SKM-1 (cell line): ENCODE measurements at regions not wholly inside any gene's neighbourhood (a gene's known extent, or its start where the extent isn't known, plus 50 kb on each side); places are given as distances from the start of the nearest gene placed in this dataset.

Experiments
- DNase-seq: peaks from one replicate; lab custom pipeline; 2025; ENCODE audit not compliant: unreplicated experiment; lab: John Stamatoyannopoulos, UW

GRCh38 chr13:47632311-47632710 lies 368.8 kb downstream of the SUCLA2 start:
- DNase-seq = no peak

- no peak for DNase-seq
Observed at GRCh38 chr13:47628666-47629065, 372.4 kb downstream of the SUCLA2 start.

GRCh38 chr13:47623862-47624261 lies 377.2 kb downstream of the SUCLA2 start:
- no peak for DNase-seq

GRCh38 chr13:47621931-47622330 lies 379.1 kb downstream of the SUCLA2 start:
- no peak for DNase-seq

GRCh38 chr13:47611664-47612288 lies 389.3 kb downstream of the SUCLA2 start:
- DNase-seq = no peak

- DNase-seq = no peak
Observed at GRCh38 chr13:47610687-47611086, 390.4 kb downstream of the SUCLA2 start.

GRCh38 chr13:47603365-47603764 lies 397.7 kb downstream of the SUCLA2 start:
- DNase-seq = no peak

- no peak for DNase-seq
Observed at GRCh38 chr13:47598340-47598911, 402.6 kb downstream of the SUCLA2 start.

GRCh38 chr13:47594833-47595232 lies 406.2 kb downstream of the SUCLA2 start:
- DNase-seq = no peak

GRCh38 chr13:47592256-47592655 lies 408.8 kb downstream of the SUCLA2 start:
- DNase-seq = no peak

GRCh38 chr13:47588676-47589075 lies 412.4 kb downstream of the SUCLA2 start:
- DNase-seq = no peak

- DNase-seq = no peak
Observed at GRCh38 chr13:47572375-47572774, 428.7 kb downstream of the SUCLA2 start.

- no peak for DNase-seq
Observed at GRCh38 chr13:47564041-47564440, 437.0 kb downstream of the SUCLA2 start.

GRCh38 chr13:47556703-47557102 lies 444.4 kb downstream of the SUCLA2 start:
- DNase-seq = no peak

- DNase-seq = no peak
Observed at GRCh38 chr13:47555235-47555634, 445.8 kb downstream of the SUCLA2 start.

GRCh38 chr13:47553329-47553977 lies 447.6 kb downstream of the SUCLA2 start:
- no peak for DNase-seq

- DNase-seq = no peak
Observed at GRCh38 chr13:47549219-47549752, 451.8 kb downstream of the SUCLA2 start.

GRCh38 chr13:47548294-47548840 lies 452.7 kb downstream of the SUCLA2 start:
- no peak for DNase-seq

GRCh38 chr13:47546391-47547225 lies 454.5 kb downstream of the SUCLA2 start:
- no peak for DNase-seq

GRCh38 chr13:47545201-47546024 lies 455.7 kb downstream of the SUCLA2 start:
- no peak for DNase-seq
